ENCODE measurements at regions not wholly inside any gene's neighbourhood (a gene's known extent, or its start where the extent isn't known, plus 50 kb on each side); places are given as distances from the start of the nearest gene placed in this dataset.
A peak's percentile ranks its signal among the peaks of the same experiment; 100 is the strongest.
"Not testable (repeated sequence)": the region's sequence is repeated elsewhere in the genome, so short reads cannot be mapped to it uniquely, and the experiment has no call there.

DNA sequence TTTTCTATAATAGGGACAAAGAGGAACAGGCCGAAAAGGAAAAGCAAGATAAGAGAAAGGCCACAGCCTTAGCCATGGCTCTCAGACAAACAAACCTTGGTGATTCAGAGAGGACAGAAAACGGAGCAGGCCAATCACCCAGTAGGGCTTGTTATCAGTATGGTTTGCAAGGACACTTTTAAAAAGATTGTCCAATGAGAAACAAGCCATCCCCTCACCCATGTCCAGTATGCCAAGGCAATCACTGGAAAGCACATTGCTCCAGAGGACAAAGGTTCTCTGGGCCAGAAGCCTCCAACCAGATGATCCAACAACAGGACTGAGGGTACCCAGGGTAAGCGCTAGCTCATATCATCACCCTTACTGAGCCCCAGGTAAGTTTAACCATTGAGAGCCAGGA, 243.8 kb upstream of the BTG1 start:
- DNase-seq = no peak

DNA sequence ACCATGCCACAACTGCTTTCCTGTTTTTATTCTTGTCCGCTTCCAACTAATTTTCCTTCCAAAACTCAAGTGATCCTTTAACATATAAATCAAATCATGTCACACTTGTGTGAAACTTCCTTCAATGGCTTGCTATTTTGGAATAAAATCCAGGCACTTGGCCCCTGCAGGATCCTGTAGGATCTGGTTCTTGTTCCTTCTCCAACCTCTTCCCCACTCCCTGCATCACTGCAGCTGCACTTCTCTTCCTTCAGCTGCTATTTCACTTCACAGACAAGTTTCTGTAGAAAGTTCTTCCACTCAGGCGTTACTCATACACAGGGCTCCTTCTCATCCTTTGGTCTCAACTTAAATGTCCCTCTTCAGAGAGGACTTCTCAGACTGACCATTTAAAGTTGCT, 239.7 kb upstream of the BTG1 start:
- DNase-seq = no peak

DNA sequence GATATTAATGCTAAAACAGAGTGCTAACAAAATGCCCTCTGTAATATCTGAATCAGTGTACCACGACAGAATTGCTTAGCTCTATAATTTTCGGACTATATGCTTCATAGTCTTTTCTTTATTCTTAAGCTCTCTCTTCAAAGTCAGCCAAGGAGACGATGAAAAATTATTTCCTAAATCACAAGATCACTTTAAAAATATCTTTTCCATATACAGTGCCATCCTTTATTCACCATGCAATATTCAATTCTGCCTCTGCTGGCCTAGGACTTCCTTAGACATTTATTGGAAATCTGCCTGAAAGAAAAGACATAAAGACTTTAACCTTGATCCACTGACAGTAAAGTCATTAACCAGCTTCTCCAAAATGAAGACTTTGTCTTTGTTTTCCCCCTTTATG, 238.9 kb upstream of the BTG1 start:
- DNase-seq = no peak

DNA sequence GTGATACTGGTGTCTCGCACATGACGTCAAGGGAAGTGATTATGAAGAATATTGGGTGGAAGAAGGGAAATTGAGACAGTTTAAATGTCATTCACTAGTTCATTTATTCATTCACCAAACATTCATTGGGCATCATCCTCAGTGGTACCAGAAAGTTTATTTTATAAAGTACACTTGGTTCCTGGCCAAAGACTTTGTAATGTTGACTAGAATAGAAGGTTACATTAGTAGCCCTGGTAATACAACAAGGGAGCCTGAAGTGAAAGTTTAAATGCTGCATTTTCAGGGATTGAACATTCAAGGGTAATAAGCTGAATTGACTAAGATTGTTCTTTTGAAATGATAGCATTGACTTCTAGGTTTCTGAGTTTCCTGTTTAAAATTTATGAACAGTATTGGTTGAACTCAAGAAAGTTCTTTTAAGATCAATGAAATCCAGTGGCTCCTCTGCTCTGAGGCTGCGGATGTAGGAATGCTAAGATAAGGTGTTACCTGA, 236.8 kb upstream of the BTG1 start:
- DNase-seq = no peak

DNA sequence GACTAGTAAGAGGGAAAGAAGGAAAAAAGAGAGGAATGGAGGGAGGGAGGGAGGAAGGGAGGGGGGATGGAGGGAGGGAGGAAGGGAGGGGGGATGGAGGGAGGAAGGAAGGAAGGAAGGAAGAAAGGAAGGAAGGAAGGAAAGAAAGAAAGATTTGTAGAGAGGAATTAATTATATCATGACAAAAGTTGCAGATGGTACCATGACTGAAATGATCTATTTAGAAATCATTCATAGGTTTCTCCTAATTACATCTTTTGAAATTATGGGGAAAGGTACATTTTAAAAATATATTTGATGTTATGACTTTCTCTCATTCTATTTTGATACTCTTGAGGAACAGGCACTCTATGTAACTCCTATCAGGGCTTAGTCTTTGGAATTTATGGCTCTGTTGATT, 236.2 kb upstream of the BTG1 start:
- DNase-seq = no peak

GRCh38 chr12:92378682-92379479, 233.2 kb upstream of the BTG1 start:
- DNase-seq = no peak

GRCh38 chr12:92375504-92375903, 229.9 kb upstream of the BTG1 start:
- not testable (repeated sequence) for DNase-seq

- no peak for DNase-seq
These were observed 225.2 kb upstream of the BTG1 start for GRCh38 chr12:92370828-92371227.

GRCh38 chr12:92369636-92370035, 224.0 kb upstream of the BTG1 start:
- DNase-seq = no peak

- DNase-seq = no peak
These were observed 223.4 kb upstream of the BTG1 start for GRCh38 chr12:92369056-92369455.

GRCh38 chr12:92365836-92366235, 220.2 kb upstream of the BTG1 start:
- DNase-seq = no peak

DNA sequence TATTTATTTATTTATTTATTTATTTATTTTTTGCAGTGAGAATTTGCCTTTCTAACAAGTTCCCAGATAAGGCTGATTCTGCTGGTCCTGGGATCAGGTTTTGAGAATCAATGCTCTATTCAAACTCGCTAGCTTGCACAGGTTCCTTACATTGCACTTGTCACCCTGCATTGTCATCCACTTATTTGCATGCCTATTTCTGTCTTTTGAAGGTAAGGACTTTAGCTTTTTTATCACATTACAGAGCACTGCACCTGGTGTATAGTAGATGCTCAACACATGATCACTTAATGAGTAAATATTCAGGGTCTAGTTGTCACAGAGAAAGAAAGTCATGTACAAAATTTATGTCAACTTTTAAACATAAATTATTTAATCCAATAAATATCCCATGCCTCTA, 219.7 kb upstream of the BTG1 start:
- DNase-seq = no peak

GRCh38 chr12:92363295-92364146, 217.9 kb upstream of the BTG1 start:
- peak; percentile 75 for DNase-seq

- DNase-seq = no peak
These were observed 217.1 kb upstream of the BTG1 start for GRCh38 chr12:92362785-92363184.

- no peak for DNase-seq
These were observed 216.5 kb upstream of the BTG1 start for GRCh38 chr12:92362126-92362525.

GRCh38 chr12:92360543-92360942, 214.9 kb upstream of the BTG1 start:
- no peak for DNase-seq

DNA sequence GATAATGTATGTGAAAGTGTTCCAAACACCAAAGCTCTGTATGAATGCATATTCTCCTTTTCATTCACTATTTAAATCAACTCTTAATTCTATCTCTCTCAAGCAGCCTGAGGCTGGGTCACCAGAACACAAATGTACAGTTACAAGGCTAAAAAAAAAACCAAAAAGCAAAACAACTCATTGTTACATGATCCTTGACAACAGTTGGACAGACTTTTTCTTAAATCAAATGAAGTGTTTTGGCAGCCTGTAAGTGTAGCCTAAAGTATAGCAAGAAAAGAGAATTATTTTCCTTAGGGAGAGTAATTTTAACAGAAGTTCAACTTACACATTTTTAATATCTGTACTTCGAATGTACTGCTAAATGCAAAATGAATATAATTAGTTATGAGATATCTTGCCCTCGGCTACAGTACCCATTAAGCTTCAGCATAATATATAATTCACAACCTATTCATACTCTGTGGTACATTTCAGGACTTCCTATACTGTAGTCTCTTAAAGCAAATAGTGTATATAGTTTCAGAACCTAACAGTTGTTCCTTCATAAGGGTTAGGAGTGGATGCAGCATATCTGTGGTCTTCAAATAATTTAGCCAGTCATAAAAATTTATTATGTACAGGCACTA, 214.0 kb upstream of the BTG1 start:
- DNase-seq = no peak

DNA sequence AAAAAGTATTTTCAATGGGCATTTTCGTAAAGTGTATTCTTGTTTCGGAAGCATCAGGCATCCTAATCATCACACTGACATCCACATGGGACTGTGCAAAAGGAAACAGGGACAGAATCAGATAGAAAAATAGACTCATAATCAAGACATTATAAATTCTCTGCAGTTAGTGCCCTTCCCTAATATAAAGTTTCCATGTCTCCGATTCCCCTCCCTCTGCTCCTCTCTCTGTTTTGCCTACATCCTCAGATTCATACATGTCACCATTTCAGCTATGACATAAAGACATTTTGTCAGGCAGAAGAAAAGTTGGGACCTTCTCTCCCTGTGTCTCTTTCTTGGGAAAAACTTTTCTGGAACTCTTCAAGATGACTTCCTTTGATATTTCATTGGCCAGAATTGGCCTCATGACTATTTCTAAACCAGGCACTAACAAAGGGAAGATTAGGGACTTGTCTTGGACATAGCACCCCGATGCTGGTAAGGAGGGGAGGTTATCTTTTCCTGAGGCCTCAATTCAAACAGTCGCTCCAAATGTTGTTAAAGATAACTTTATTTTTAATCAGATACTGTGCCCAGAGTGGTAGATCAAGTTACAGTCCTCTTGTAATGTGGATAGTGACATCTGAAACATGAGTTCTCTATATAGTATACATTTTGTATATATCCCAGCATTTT, 212.1 kb upstream of the BTG1 start:
- no peak for DNase-seq

- no peak for DNase-seq
These were observed 210.8 kb upstream of the BTG1 start for GRCh38 chr12:92356425-92356824.

DNA sequence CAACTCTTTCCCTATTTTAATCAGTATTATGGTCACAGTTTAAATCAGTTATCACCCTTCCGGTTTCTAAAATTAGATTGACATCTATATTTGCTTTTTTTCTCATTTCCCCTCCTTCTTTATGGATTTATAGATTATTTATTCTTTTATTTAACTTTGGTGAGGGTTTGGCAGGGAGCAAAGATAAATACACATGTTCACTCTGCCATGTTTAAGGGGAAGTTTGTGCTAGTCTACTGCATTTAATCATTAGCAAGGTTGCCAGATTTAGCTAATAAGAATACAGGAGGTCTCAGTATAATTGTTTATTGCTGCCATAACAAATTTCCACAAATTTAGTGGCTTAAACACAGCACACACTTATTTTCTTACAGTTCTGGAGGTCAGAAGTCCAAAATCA, 204.0 kb upstream of the BTG1 start:
- DNase-seq = no peak

- no peak for DNase-seq
These were observed 196.9 kb upstream of the BTG1 start for GRCh38 chr12:92342574-92342973.

DNA sequence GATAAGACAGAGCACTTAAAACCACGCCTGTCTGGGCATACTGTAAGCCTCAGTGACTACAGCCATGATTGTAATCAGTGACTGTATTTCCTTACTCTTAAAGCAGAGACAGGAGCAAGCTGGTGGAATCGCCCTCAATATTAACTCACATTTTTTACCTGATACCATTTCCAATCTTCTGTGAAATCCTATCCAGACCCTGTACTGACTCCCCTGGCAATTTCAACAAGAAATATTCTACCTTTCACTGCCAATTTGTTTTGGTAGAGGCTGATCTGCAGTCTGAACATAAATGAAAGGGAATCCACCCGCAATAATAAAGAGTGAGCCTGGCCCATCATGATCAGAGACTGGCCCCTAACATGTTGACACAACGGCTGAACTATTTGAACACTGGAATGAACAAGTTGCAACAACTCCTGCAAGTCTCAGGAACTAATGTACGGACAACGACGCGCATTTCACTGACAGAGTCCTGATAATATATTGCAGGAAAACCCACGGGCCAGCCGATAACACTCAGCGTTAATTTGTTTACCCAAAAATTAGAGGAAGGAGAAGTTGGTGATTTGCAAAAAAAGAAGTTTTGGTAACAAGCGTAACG, 195.5 kb upstream of the BTG1 start:
- peak; percentile 35 for DNase-seq
